ENCODE measurements at regions not wholly inside any gene's neighbourhood (a gene's known extent, or its start where the extent isn't known, plus 50 kb on each side); places are given as distances from the start of the nearest gene placed in this dataset.

- no peak for TF ChIP-seq HDAC2 (IDR thresholded peaks at IDR 0.05; ENCODE audit: borderline replicate concordance in 1 of 2, low read depth in 2 of 2, low read length in 2 of 2)
- TF ChIP-seq POU5F1 (IDR thresholded peaks at IDR 0.05; ENCODE audit: low read depth, low read length): no peak
- TF ChIP-seq CTCF (IDR thresholded peaks at IDR 0.05; ENCODE audit: control extremely low read depth in 1 of 3, insufficient read depth in 1 of 3, low read depth in 1 of 3, low read length in 3 of 3): no peak
- TF ChIP-seq POLR2AphosphoS5 (IDR thresholded peaks at IDR 0.05; ENCODE audit: low read depth, low read length): no peak
- TF ChIP-seq EGR1 (IDR thresholded peaks at IDR 0.05; ENCODE audit: borderline replicate concordance, low read depth, low read length): no peak
- no peak for TF ChIP-seq POLR2A (IDR thresholded peaks at IDR 0.05; ENCODE audit: control extremely low read depth in 1 of 2, low read depth in 2 of 2, low read length in 2 of 2)
- TF ChIP-seq MAFK (IDR thresholded peaks at IDR 0.05; ENCODE audit: low read depth, low read length): no peak
- TF ChIP-seq USF2 (IDR thresholded peaks at IDR 0.05; ENCODE audit: low read length): no peak
- TF ChIP-seq SIN3A (conservative IDR thresholded peaks at IDR 0.05 in 1 of 2, IDR thresholded peaks at IDR 0.05 in 1 of 2; ENCODE audit: low read depth in 1 of 2, low read length in 2 of 2): no peak
- no peak for TF ChIP-seq YY1 (IDR thresholded peaks at IDR 0.05; ENCODE audit: low read depth, low read length)
- TF ChIP-seq EP300 (IDR thresholded peaks at IDR 0.05; ENCODE audit: borderline replicate concordance in 1 of 2, low read depth in 2 of 2, low read length in 2 of 2): no peak
These were observed 132.8 kb downstream of the DACT1 start for GRCh38 chr14:58770491-58770982.
